ENCODE measurements at regions not wholly inside any gene's neighbourhood (a gene's known extent, or its start where the extent isn't known, plus 50 kb on each side); places are given as distances from the start of the nearest gene placed in this dataset.

- peak; percentile 2 for DNase-seq (ENCODE audit: low read depth, low spot score)
Measured at GRCh38 chr5:157918811-157919742, 60.1 kb upstream of the CLINT1 start.

- peak; percentile 24 for DNase-seq (ENCODE audit: low read depth, low spot score)
Measured at GRCh38 chr5:157917899-157918809, 59.2 kb upstream of the CLINT1 start.

GRCh38 chr5:157917491-157917890, 58.5 kb upstream of the CLINT1 start:
- no peak for DNase-seq (ENCODE audit: low read depth, low spot score)

- no peak for DNase-seq (ENCODE audit: low read depth, low spot score)
Measured at GRCh38 chr5:157915638-157916037, 56.7 kb upstream of the CLINT1 start.

- no peak for DNase-seq (ENCODE audit: low read depth, low spot score)
Measured at GRCh38 chr5:157914151-157914788, 55.3 kb upstream of the CLINT1 start.

- no peak for DNase-seq (ENCODE audit: low read depth, low spot score)
Measured at GRCh38 chr5:157913575-157913974, 54.6 kb upstream of the CLINT1 start.

- DNase-seq (ENCODE audit: low read depth, low spot score), result no peak
Measured at GRCh38 chr5:157912621-157913325, 53.8 kb upstream of the CLINT1 start.

GRCh38 chr5:157911568-157911967, 52.6 kb upstream of the CLINT1 start:
- no peak for DNase-seq (ENCODE audit: low read depth, low spot score)

Data from activated CD4-positive, CD25-positive, alpha-beta regulatory T cell treated with anti-CD3 and anti-CD28 coated beads, Interleukin-2, amount 50 U/mL, for 16 hours (primary cell).